GM18505 (cell line): ENCODE measurements at regions not wholly inside any gene's neighbourhood (a gene's known extent, or its start where the extent isn't known, plus 50 kb on each side); places are given as distances from the start of the nearest gene placed in this dataset.
"Not testable (repeated sequence)": the region's sequence is repeated elsewhere in the genome, so short reads cannot be mapped to it uniquely, and the experiment has no call there.

Experiments used
- ATAC-seq: cut with Tn5 transposase; IDR thresholded peaks from one replicate; pipeline ENCODE4 v1.9.1; 2021; ENCODE audit not compliant: unreplicated experiment
- POLR2A ChIP-seq: IDR thresholded peaks from 4 replicates; pipeline ENCODE4 v1.6.1; 2011; ENCODE audit warnings: borderline replicate concordance; ENCODE audit not compliant: insufficient read depth, insufficient read length; ENCODE audit errors: extremely low read depth

- TF ChIP-seq POLR2A: no peak
- no peak for ATAC-seq
Measured at GRCh38 chr6:51093871-51094270, 275.2 kb downstream of the TFAP2B start.

GRCh38 chr6:51094271-51094670 is 275.6 kb downstream of the TFAP2B start:
- no peak for ATAC-seq
- TF ChIP-seq POLR2A: no peak

GRCh38 chr6:51098246-51098645 is 279.6 kb downstream of the TFAP2B start:
- no peak for ATAC-seq
- no peak for TF ChIP-seq POLR2A

- TF ChIP-seq POLR2A: no peak
- no peak for ATAC-seq
Measured at GRCh38 chr6:51098791-51099190, 280.1 kb downstream of the TFAP2B start.

GRCh38 chr6:51099201-51099600 is 280.5 kb downstream of the TFAP2B start:
- TF ChIP-seq POLR2A: no peak
- no peak for ATAC-seq

GRCh38 chr6:51105357-51105756 is 286.7 kb downstream of the TFAP2B start:
- ATAC-seq: no peak
- TF ChIP-seq POLR2A: no peak

GRCh38 chr6:51107769-51108203 is 289.1 kb downstream of the TFAP2B start:
- TF ChIP-seq POLR2A: no peak
- ATAC-seq: no peak

GRCh38 chr6:51108563-51109234 is 290.0 kb downstream of the TFAP2B start:
- no peak for TF ChIP-seq POLR2A
- ATAC-seq: no peak

- no peak for TF ChIP-seq POLR2A
- ATAC-seq: no peak
Measured at GRCh38 chr6:51112731-51113130, 294.1 kb downstream of the TFAP2B start.

GRCh38 chr6:51116723-51117122 is 298.1 kb downstream of the TFAP2B start:
- no peak for ATAC-seq
- no peak for TF ChIP-seq POLR2A

- ATAC-seq: no peak
- no peak for TF ChIP-seq POLR2A
Measured at GRCh38 chr6:51118792-51119191, 300.1 kb downstream of the TFAP2B start.

- no peak for TF ChIP-seq POLR2A
- no peak for ATAC-seq
Measured at GRCh38 chr6:51120016-51120415, 301.3 kb downstream of the TFAP2B start.

- ATAC-seq: not testable (repeated sequence)
Measured at GRCh38 chr6:51121380-51121976, 302.8 kb downstream of the TFAP2B start.

- no peak for ATAC-seq
- TF ChIP-seq POLR2A: no peak
Measured at GRCh38 chr6:51129043-51129442, 310.4 kb downstream of the TFAP2B start.

- no peak for ATAC-seq
- TF ChIP-seq POLR2A: no peak
Measured at GRCh38 chr6:51137777-51138176, 319.1 kb downstream of the TFAP2B start.

- no peak for ATAC-seq
- no peak for TF ChIP-seq POLR2A
Measured at GRCh38 chr6:51139950-51140385, 321.3 kb downstream of the TFAP2B start.

GRCh38 chr6:51141080-51141479 is 322.4 kb downstream of the TFAP2B start:
- no peak for TF ChIP-seq POLR2A
- ATAC-seq: no peak
